Fibroblast of pulmonary artery (primary cell): ENCODE measurements at regions not wholly inside any gene's neighbourhood (a gene's known extent, or its start where the extent isn't known, plus 50 kb on each side); places are given as distances from the start of the nearest gene placed in this dataset.

Experiments used
- DNase-seq: peaks from one replicate; pipeline ENCODE4 v3.0.0-alpha.2; 2010; ENCODE audit warnings: low read depth
- H3K4me3 ChIP-seq: replicated peaks from 2 replicates; pipeline ENCODE4 v1.5.1; 2011; ENCODE audit warnings: low read depth, mild to moderate bottlenecking, control low read depth, low read length, moderate library complexity
- CTCF ChIP-seq: IDR thresholded peaks from 2 replicates; pipeline ENCODE4 v1.5.1; 2011; ENCODE audit warnings: mild to moderate bottlenecking, control low read depth, low read length, inconsistent platforms; ENCODE audit errors: missing control alignments

GRCh38 chr5:173557123-173557903, 59.1 kb downstream of the BOD1 start:
- no peak for DNase-seq
- no peak overlapping the region for H3K4me3 ChIP-seq
- no peak for TF ChIP-seq CTCF

- no peak overlapping the region for H3K4me3 ChIP-seq
- no peak for DNase-seq
- no peak for TF ChIP-seq CTCF
Observed at GRCh38 chr5:173556142-173557028, 60.1 kb downstream of the BOD1 start.

- no peak overlapping the region for H3K4me3 ChIP-seq
- no peak for TF ChIP-seq CTCF
Observed at GRCh38 chr5:173554989-173555705, 61.3 kb downstream of the BOD1 start.

GRCh38 chr5:173554038-173554955, 62.2 kb downstream of the BOD1 start:
- TF ChIP-seq CTCF = peak; percentile 0
- H3K4me3 ChIP-seq = no peak overlapping the region
- DNase-seq = peak; percentile 5

More at GRCh38 chr5:173554989-173555705, 61.3 kb downstream of the BOD1 start:
- no peak for DNase-seq

- no peak overlapping the region for H3K4me3 ChIP-seq
- DNase-seq = no peak
- TF ChIP-seq CTCF = no peak
Observed at GRCh38 chr5:173550641-173551040, 65.8 kb downstream of the BOD1 start.

- no peak for DNase-seq
- no peak for TF ChIP-seq CTCF
- no peak overlapping the region for H3K4me3 ChIP-seq
Observed at GRCh38 chr5:173549644-173550043, 66.8 kb downstream of the BOD1 start.
